ENCODE measurements at regions not wholly inside any gene's neighbourhood (a gene's known extent, or its start where the extent isn't known, plus 50 kb on each side); places are given as distances from the start of the nearest gene placed in this dataset.

DNA sequence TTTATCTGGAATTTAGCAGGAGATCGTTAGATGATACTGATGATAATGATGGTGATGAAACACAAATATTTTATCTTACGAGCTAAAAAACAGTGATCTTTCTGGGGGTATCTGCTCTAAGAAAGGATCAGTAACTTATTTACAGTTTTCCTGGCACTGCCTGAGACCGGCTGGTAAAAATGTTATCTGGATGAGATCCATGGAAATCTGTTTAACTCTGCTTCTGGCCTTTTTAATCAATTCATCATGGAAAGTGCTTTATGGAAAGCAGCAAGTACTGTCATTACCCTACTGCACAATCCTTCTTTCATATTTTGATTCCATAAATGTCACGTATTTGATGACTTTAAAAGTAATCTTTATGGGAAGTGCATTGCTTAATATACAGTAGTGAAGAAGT is 612.7 kb upstream of the GCFC2 start:
- no peak for DNase-seq (ENCODE audit: low read depth, low spot score)
- Histone ChIP-seq H3K9me1 (replicated peaks; ENCODE audit: control insufficient read depth, extremely low read depth, insufficient read depth, low read length) (no peaks in the 10 kb centered on the region), H3K27me3 (ENCODE audit: control insufficient read depth in 2 of 2, insufficient read depth in 2 of 2, low read length in 2 of 2) (no peaks in the 10 kb centered on the region), H3K27ac (ENCODE audit: insufficient read depth, low read depth, low read length) (no peak overlapping the region), H3K36me3 (ENCODE audit: control insufficient read depth in 2 of 2, extremely low read depth in 1 of 2, insufficient read depth in 2 of 2, low read length in 2 of 2) (no peaks in the 10 kb centered on the region), H3K4me3 (replicated peaks in 1 of 3; ENCODE audit: insufficient read depth in 1 of 3, low read depth in 1 of 3, low read length in 3 of 3) (no peak overlapping the region), H2AFZ (ENCODE audit: low read depth, low read length) (no peak overlapping the region), H3K4me1 (ENCODE audit: control insufficient read depth, extremely low read depth, insufficient read depth, low read length) (no peaks in the 10 kb centered on the region), H3K4me2 (ENCODE audit: insufficient read depth, low read length) (no peak overlapping the region), H3K79me2 (ENCODE audit: control insufficient read depth, insufficient read depth, low read length) (no peaks in the 10 kb centered on the region), H3K9ac (replicated peaks; ENCODE audit: extremely low read depth, insufficient read depth, low read length) (no peak overlapping the region), H3K9me3 (replicated peaks; ENCODE audit: control insufficient read depth, insufficient read depth, low read length) (no peaks in the 10 kb centered on the region), H4K20me1 (replicated peaks; ENCODE audit: control insufficient read depth, extremely low read depth, insufficient read depth, low read length) (no peaks in the 10 kb centered on the region)
- intact Hi-C loops (cut with micrococcal nuclease) (no loop called here), dilution Hi-C loops (cut with MboI; ENCODE audit: extremely low pct_ligation_motif_present, low sequenced_read_pairs) (no loop called here)
- FAIRE-seq = no peak
- TF ChIP-seq, protein P1, sequence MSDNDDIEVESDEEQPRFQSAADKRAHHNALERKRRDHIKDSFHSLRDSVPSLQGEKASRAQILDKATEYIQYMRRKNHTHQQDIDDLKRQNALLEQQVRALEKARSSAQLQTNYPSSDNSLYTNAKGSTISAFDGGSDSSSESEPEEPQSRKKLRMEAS (IDR thresholded peaks at IDR 0.05; ENCODE audit: insufficient read depth, insufficient read length) = no peak
- TF ChIP-seq, protein P2, sequence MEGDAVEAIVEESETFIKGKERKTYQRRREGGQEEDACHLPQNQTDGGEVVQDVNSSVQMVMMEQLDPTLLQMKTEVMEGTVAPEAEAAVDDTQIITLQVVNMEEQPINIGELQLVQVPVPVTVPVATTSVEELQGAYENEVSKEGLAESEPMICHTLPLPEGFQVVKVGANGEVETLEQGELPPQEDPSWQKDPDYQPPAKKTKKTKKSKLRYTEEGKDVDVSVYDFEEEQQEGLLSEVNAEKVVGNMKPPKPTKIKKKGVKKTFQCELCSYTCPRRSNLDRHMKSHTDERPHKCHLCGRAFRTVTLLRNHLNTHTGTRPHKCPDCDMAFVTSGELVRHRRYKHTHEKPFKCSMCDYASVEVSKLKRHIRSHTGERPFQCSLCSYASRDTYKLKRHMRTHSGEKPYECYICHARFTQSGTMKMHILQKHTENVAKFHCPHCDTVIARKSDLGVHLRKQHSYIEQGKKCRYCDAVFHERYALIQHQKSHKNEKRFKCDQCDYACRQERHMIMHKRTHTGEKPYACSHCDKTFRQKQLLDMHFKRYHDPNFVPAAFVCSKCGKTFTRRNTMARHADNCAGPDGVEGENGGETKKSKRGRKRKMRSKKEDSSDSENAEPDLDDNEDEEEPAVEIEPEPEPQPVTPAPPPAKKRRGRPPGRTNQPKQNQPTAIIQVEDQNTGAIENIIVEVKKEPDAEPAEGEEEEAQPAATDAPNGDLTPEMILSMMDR (IDR thresholded peaks at IDR 0.05; ENCODE audit: extremely low read depth in 1 of 2, insufficient read depth in 1 of 2, low read depth in 1 of 2, low read length in 2 of 2) = no peak
- TF ChIP-seq POLR2A (IDR thresholded peaks at IDR 0.05; ENCODE audit: low read depth, low read length) = no peak
- TF ChIP-seq MYC (IDR thresholded peaks at IDR 0.05; ENCODE audit: low read depth, low read length) = no peak
- no peak for TF ChIP-seq GATA2 (IDR thresholded peaks at IDR 0.05; ENCODE audit: insufficient read depth, insufficient read length, low read depth, low read length)
- no TSS peak for BruUV-seq (replicated peaks)
- CTCF ChIA-PET = no interaction called here
- POLR2A ChIA-PET = no interaction called here

DNA sequence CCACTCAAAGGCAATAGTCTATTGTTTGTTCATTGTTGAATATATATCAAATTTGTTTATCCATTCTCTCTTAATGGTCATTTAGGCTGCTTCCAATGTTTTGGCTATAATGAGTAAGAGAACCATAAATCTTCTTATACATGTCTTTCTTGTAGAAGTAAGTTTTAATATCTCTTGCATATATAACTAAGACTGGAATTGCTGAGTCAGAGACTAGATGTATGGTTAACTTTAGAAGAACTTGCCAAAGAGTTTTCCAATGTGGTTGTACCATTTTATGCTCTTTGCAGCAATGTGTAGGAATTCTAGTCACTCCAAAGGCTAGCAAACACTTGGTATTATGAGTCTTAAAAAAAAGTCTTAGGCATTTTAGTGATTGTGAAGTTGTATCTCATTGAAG is 610.0 kb upstream of the GCFC2 start:
- Histone ChIP-seq H4K20me1 (replicated peaks; ENCODE audit: control insufficient read depth, extremely low read depth, insufficient read depth, low read length) (no peaks in the 10 kb centered on the region), H3K27ac (ENCODE audit: insufficient read depth, low read depth, low read length) (no peak overlapping the region), H3K4me3 (replicated peaks in 1 of 3; ENCODE audit: insufficient read depth in 1 of 3, low read depth in 1 of 3, low read length in 3 of 3) (no peak overlapping the region), H3K27me3 (ENCODE audit: control insufficient read depth in 2 of 2, insufficient read depth in 2 of 2, low read length in 2 of 2) (no peaks in the 10 kb centered on the region), H3K9me3 (replicated peaks; ENCODE audit: control insufficient read depth, insufficient read depth, low read length) (peaks cover 2% of the 10 kb centered on the region), H3K4me2 (ENCODE audit: insufficient read depth, low read length) (no peak overlapping the region), H3K9me1 (replicated peaks; ENCODE audit: control insufficient read depth, extremely low read depth, insufficient read depth, low read length) (no peaks in the 10 kb centered on the region), H2AFZ (ENCODE audit: low read depth, low read length) (no peak overlapping the region), H3K36me3 (ENCODE audit: control insufficient read depth in 2 of 2, extremely low read depth in 1 of 2, insufficient read depth in 2 of 2, low read length in 2 of 2) (no peaks in the 10 kb centered on the region), H3K4me1 (ENCODE audit: control insufficient read depth, extremely low read depth, insufficient read depth, low read length) (no peaks in the 10 kb centered on the region), H3K9ac (replicated peaks; ENCODE audit: extremely low read depth, insufficient read depth, low read length) (no peak overlapping the region), H3K79me2 (ENCODE audit: control insufficient read depth, insufficient read depth, low read length) (no peaks in the 10 kb centered on the region)
- intact Hi-C loops (cut with micrococcal nuclease) = no loop called here
- no peak for TF ChIP-seq EZH2 (IDR thresholded peaks at IDR 0.05; ENCODE audit: borderline replicate concordance, low read depth, low read length, severe bottlenecking)
- TF ChIP-seq, protein P1 (IDR thresholded peaks at IDR 0.05; ENCODE audit: insufficient read depth, insufficient read length) = no peak
- TF ChIP-seq, protein P2 (IDR thresholded peaks at IDR 0.05; ENCODE audit: extremely low read depth in 1 of 2, insufficient read depth in 1 of 2, low read depth in 1 of 2, low read length in 2 of 2) = no peak
- TF ChIP-seq GATA2 (IDR thresholded peaks at IDR 0.05; ENCODE audit: insufficient read depth, insufficient read length, low read depth, low read length) = no peak
- no peak for TF ChIP-seq FOS (IDR thresholded peaks at IDR 0.05; ENCODE audit: borderline replicate concordance, insufficient read depth, low read length)
- TF ChIP-seq POLR2AphosphoS5 (IDR thresholded peaks at IDR 0.05; ENCODE audit: insufficient read depth, low read depth, low read length) = no peak
- TF ChIP-seq MYC (IDR thresholded peaks at IDR 0.05; ENCODE audit: low read depth, low read length) = no peak
- TF ChIP-seq JUN (IDR thresholded peaks at IDR 0.05; ENCODE audit: borderline replicate concordance, insufficient read depth, insufficient read length, low read depth) = no peak
- TF ChIP-seq POLR2A (IDR thresholded peaks at IDR 0.05; ENCODE audit: low read depth, low read length) = no peak
- dilution Hi-C loops (cut with MboI; ENCODE audit: extremely low pct_ligation_motif_present, low sequenced_read_pairs) = no loop called here
- ChIA-PET CTCF (no interaction called here), POLR2A (no interaction called here)
- FAIRE-seq (no peak), DNase-seq (ENCODE audit: low read depth, low spot score) (no peak)
- BruUV-seq (replicated peaks) = no TSS peak

Measured in endothelial cell of umbilical vein (primary cell).